ENCODE measurements at regions not wholly inside any gene's neighbourhood (a gene's known extent, or its start where the extent isn't known, plus 50 kb on each side); places are given as distances from the start of the nearest gene placed in this dataset.

GRCh38 chr2:118321432-118322105, 233.3 kb downstream of the INSIG2 start:
- Histone ChIP-seq H3K9ac (ENCODE audit: low read length in 5 of 5) (no peak overlapping the region), H3K27me3 (ENCODE audit: control insufficient read depth in 5 of 5, insufficient read depth in 4 of 5, low read length in 5 of 5) (peaks cover 2 to 5% (median 3%) of the 10 kb centered on the region in 5 donors), H3K27ac (ENCODE audit: low read depth, low read length) (no peak overlapping the region), H3K36me3 (ENCODE audit: control insufficient read depth in 5 of 5, insufficient read depth in 5 of 5, low read length in 5 of 5) (no peaks in the 10 kb centered on the region), H3K4me1 (ENCODE audit: control insufficient read depth in 5 of 5, insufficient read depth in 5 of 5, low read length in 5 of 5) (peaks cover 0 to 2% (median 0%) of the 10 kb centered on the region in 5 donors), H3K9me3 (ENCODE audit: control insufficient read depth in 5 of 5, low read length in 5 of 5) (no peaks in the 10 kb centered on the region), H3K4me3 (ENCODE audit: low read depth in 1 of 5, low read length in 5 of 5) (no peak overlapping the region)

- Histone ChIP-seq H3K36me3 (ENCODE audit: control insufficient read depth in 5 of 5, insufficient read depth in 5 of 5, low read length in 5 of 5) (no peaks in the 10 kb centered on the region), H3K4me1 (ENCODE audit: control insufficient read depth in 5 of 5, insufficient read depth in 5 of 5, low read length in 5 of 5) (peaks cover 0 to 2% (median 0%) of the 10 kb centered on the region in 5 donors), H3K9ac (ENCODE audit: low read length in 5 of 5) (no peak overlapping the region), H3K9me3 (ENCODE audit: control insufficient read depth in 5 of 5, low read length in 5 of 5) (no peaks in the 10 kb centered on the region), H3K4me3 (ENCODE audit: low read depth in 1 of 5, low read length in 5 of 5) (no peak overlapping the region), H3K27ac (ENCODE audit: low read depth, low read length) (no peak overlapping the region), H3K27me3 (ENCODE audit: control insufficient read depth in 5 of 5, insufficient read depth in 4 of 5, low read length in 5 of 5) (peaks cover 2 to 5% (median 3%) of the 10 kb centered on the region in 5 donors)
Measured at GRCh38 chr2:118320658-118321057, 232.4 kb downstream of the INSIG2 start.

DNA sequence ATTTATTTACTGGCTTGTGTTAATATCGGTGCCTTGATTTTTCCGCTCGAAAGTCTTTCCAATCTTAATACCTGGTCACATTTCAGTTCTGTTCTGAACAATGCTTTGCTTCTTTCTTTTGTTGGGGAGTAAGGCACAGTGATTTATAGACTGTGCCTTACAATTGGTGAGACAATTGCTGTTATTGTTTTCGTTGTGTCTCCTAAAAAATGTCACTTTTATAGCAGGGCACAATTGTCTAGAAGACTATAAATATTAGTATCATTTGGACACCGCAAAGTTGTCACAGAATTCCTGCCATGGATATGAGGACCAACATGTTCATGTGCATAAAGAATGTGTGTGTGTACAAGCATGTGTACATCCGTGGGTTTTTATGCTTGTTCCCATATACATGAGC, 231.9 kb downstream of the INSIG2 start:
- H3K4me3 ChIP-seq (ENCODE audit: low read depth in 1 of 5, low read length in 5 of 5), result no peak overlapping the region
- H3K27me3 ChIP-seq (ENCODE audit: control insufficient read depth in 5 of 5, insufficient read depth in 4 of 5, low read length in 5 of 5), result peaks cover 2 to 5% (median 3%) of the 10 kb centered on the region in 5 donors
- H3K36me3 ChIP-seq (ENCODE audit: control insufficient read depth in 5 of 5, insufficient read depth in 5 of 5, low read length in 5 of 5), result no peaks in the 10 kb centered on the region
- no peak overlapping the region for H3K9ac ChIP-seq (ENCODE audit: low read length in 5 of 5)
- no peak overlapping the region for H3K27ac ChIP-seq (ENCODE audit: low read depth, low read length)
- H3K4me1 ChIP-seq (ENCODE audit: control insufficient read depth in 5 of 5, insufficient read depth in 5 of 5, low read length in 5 of 5), result peaks cover 0 to 2% (median 0%) of the 10 kb centered on the region in 5 donors
- H3K9me3 ChIP-seq (ENCODE audit: control insufficient read depth in 5 of 5, low read length in 5 of 5), result no peaks in the 10 kb centered on the region

- Histone ChIP-seq H3K27ac (ENCODE audit: low read depth, low read length) (no peak overlapping the region), H3K4me1 (ENCODE audit: control insufficient read depth in 5 of 5, insufficient read depth in 5 of 5, low read length in 5 of 5) (peaks cover 0 to 2% (median 0%) of the 10 kb centered on the region in 5 donors), H3K27me3 (ENCODE audit: control insufficient read depth in 5 of 5, insufficient read depth in 4 of 5, low read length in 5 of 5) (peaks cover under 1 to 8% (median 5%) of the 10 kb centered on the region in 5 donors), H3K36me3 (ENCODE audit: control insufficient read depth in 5 of 5, insufficient read depth in 5 of 5, low read length in 5 of 5) (no peaks in the 10 kb centered on the region), H3K9me3 (ENCODE audit: control insufficient read depth in 5 of 5, low read length in 5 of 5) (no peaks in the 10 kb centered on the region), H3K9ac (ENCODE audit: low read length in 5 of 5) (no peak overlapping the region), H3K4me3 (ENCODE audit: low read depth in 1 of 5, low read length in 5 of 5) (no peak overlapping the region)
Measured at GRCh38 chr2:118319271-118319684, 231.0 kb downstream of the INSIG2 start.

DNA sequence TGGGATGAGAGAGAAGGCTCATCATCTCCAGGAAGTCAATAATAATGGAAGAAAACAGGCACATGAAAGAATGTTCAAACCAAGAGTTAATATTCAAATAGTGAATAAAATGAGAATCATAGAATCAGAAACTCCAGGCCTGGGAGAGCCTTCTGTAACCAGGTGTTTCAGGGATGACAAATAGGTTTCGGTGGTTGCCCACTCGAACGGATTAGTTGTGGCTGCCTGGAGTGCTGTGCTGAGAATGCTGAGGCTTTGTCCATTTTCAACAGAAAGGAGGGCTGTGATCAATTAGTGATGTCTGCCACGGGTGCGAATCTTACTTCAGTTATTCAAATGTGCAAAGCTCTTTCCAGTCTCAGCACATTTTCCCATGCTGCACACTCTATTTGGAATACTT, 227.3 kb downstream of the INSIG2 start:
- H3K27ac ChIP-seq (ENCODE audit: low read depth, low read length), result no peak overlapping the region
- H3K27me3 ChIP-seq (ENCODE audit: control insufficient read depth in 5 of 5, insufficient read depth in 4 of 5, low read length in 5 of 5), result peaks cover 0 to 8% (median 7%) of the 10 kb centered on the region in 5 donors

DNA sequence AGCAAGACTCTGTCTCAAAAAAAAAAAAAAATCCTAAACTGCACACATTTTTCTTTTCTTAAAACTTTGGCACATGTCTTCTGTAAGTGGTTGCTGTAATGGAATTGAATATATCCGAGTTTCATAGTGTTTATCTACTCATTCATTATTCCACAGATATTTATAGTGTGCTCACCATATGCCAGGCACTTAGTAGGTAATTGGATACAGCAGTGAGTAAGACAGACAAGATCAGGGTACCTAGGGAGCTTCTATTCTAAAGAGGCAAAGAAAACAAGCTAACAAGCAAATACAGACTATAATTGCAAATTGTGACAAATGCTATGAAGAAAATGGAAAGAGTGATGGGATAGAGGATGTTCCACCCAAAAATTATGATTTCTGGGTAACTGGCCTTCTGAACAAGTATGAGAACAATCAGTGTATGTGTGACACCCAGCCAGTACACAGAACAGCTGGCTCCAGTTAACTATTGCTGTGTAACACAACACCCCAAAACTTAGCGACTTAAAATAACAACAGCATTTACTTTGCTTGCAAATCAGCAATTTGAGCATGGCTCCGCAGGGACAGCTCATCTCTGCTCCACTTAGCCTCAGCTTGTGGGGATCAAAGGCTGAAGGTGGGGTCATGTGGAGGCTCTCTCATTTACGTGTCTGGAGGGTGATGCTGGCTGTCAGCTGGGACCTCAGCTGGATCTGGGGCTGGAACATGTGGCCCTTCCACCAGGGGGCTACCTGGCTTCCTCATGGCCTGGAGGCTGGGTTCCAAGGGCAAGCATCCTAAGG, 224.9 kb downstream of the INSIG2 start:
- Histone ChIP-seq H3K27me3 (ENCODE audit: control insufficient read depth in 5 of 5, insufficient read depth in 4 of 5, low read length in 5 of 5) (peaks cover 0 to 8% (median 5%) of the 10 kb centered on the region in 5 donors), H3K9ac (ENCODE audit: low read length in 5 of 5) (no peak overlapping the region)

More for the DNA sequence above, 227.3 kb downstream of the INSIG2 start:
- Histone ChIP-seq H3K4me3 (ENCODE audit: low read depth in 1 of 5, low read length in 5 of 5) (no peak overlapping the region), H3K4me1 (ENCODE audit: control insufficient read depth in 5 of 5, insufficient read depth in 5 of 5, low read length in 5 of 5) (peaks cover 0 to 7% (median 6%) of the 10 kb centered on the region in 5 donors), H3K9ac (ENCODE audit: low read length in 5 of 5) (no peak overlapping the region), H3K36me3 (ENCODE audit: control insufficient read depth in 5 of 5, insufficient read depth in 5 of 5, low read length in 5 of 5) (no peaks in the 10 kb centered on the region), H3K9me3 (ENCODE audit: control insufficient read depth in 5 of 5, low read length in 5 of 5) (no peaks in the 10 kb centered on the region)

GRCh38 chr2:118310681-118311429, 222.6 kb downstream of the INSIG2 start:
- Histone ChIP-seq H3K9ac (ENCODE audit: low read length in 5 of 5) (peak overlapping the region in 4 of 5 donors; percentile 38 to 75 (median 59)), H3K27me3 (ENCODE audit: control insufficient read depth in 5 of 5, insufficient read depth in 4 of 5, low read length in 5 of 5) (peaks cover 0 to 11% (median 5%) of the 10 kb centered on the region in 5 donors), H3K4me1 (ENCODE audit: control insufficient read depth in 5 of 5, insufficient read depth in 5 of 5, low read length in 5 of 5) (peaks cover 0 to 16% (median 15%) of the 10 kb centered on the region in 5 donors), H3K4me3 (ENCODE audit: low read depth in 1 of 5, low read length in 5 of 5) (peak overlapping the region; percentile 61 to 82 (median 76)), H3K9me3 (ENCODE audit: control insufficient read depth in 5 of 5, low read length in 5 of 5) (no peaks in the 10 kb centered on the region), H3K36me3 (ENCODE audit: control insufficient read depth in 5 of 5, insufficient read depth in 5 of 5, low read length in 5 of 5) (no peaks in the 10 kb centered on the region), H3K27ac (ENCODE audit: low read depth, low read length) (peak overlapping the region; percentile 54)

More for the DNA sequence above, 224.9 kb downstream of the INSIG2 start:
- Histone ChIP-seq H3K36me3 (ENCODE audit: control insufficient read depth in 5 of 5, insufficient read depth in 5 of 5, low read length in 5 of 5) (no peaks in the 10 kb centered on the region), H3K27ac (ENCODE audit: low read depth, low read length) (no peak overlapping the region), H3K4me1 (ENCODE audit: control insufficient read depth in 5 of 5, insufficient read depth in 5 of 5, low read length in 5 of 5) (peaks cover 0 to 16% (median 15%) of the 10 kb centered on the region in 5 donors), H3K4me3 (ENCODE audit: low read depth in 1 of 5, low read length in 5 of 5) (no peak overlapping the region), H3K9me3 (ENCODE audit: control insufficient read depth in 5 of 5, low read length in 5 of 5) (no peaks in the 10 kb centered on the region)

- peaks cover 0 to 11% (median 5%) of the 10 kb centered on the region in 5 donors for H3K27me3 ChIP-seq (ENCODE audit: control insufficient read depth in 5 of 5, insufficient read depth in 4 of 5, low read length in 5 of 5)
- peak overlapping the region; percentile 54 for H3K27ac ChIP-seq (ENCODE audit: low read depth, low read length)
- no peaks in the 10 kb centered on the region for H3K9me3 ChIP-seq (ENCODE audit: control insufficient read depth in 5 of 5, low read length in 5 of 5)
- H3K36me3 ChIP-seq (ENCODE audit: control insufficient read depth in 5 of 5, insufficient read depth in 5 of 5, low read length in 5 of 5), result no peaks in the 10 kb centered on the region
- H3K9ac ChIP-seq (ENCODE audit: low read length in 5 of 5), result peak overlapping the region; percentile 38 to 75 (median 48)
- peak overlapping the region; percentile 61 to 85 (median 76) for H3K4me3 ChIP-seq (ENCODE audit: low read depth in 1 of 5, low read length in 5 of 5)
- peaks cover 0 to 16% (median 15%) of the 10 kb centered on the region in 5 donors for H3K4me1 ChIP-seq (ENCODE audit: control insufficient read depth in 5 of 5, insufficient read depth in 5 of 5, low read length in 5 of 5)
Measured at GRCh38 chr2:118309946-118310680, 221.8 kb downstream of the INSIG2 start.

- H3K4me1 ChIP-seq (ENCODE audit: control insufficient read depth in 5 of 5, insufficient read depth in 5 of 5, low read length in 5 of 5), result peaks cover 0 to 16% (median 15%) of the 10 kb centered on the region in 5 donors
- H3K4me3 ChIP-seq (ENCODE audit: low read depth in 1 of 5, low read length in 5 of 5), result peak overlapping the region; percentile 61 to 85 (median 76)
- H3K27ac ChIP-seq (ENCODE audit: low read depth, low read length), result peak overlapping the region; percentile 54
- peak overlapping the region in 4 of 5 donors; percentile 43 to 72 (median 50) for H3K9ac ChIP-seq (ENCODE audit: low read length in 5 of 5)
- H3K9me3 ChIP-seq (ENCODE audit: control insufficient read depth in 5 of 5, low read length in 5 of 5), result no peaks in the 10 kb centered on the region
- H3K27me3 ChIP-seq (ENCODE audit: control insufficient read depth in 5 of 5, insufficient read depth in 4 of 5, low read length in 5 of 5), result peaks cover 0 to 11% (median 2%) of the 10 kb centered on the region in 5 donors
- no peaks in the 10 kb centered on the region for H3K36me3 ChIP-seq (ENCODE audit: control insufficient read depth in 5 of 5, insufficient read depth in 5 of 5, low read length in 5 of 5)
Measured at GRCh38 chr2:118309257-118309945, 221.1 kb downstream of the INSIG2 start.
